Esophagus squamous epithelium (tissue), 5 donors: ENCODE measurements at regions not wholly inside any gene's neighbourhood (a gene's known extent, or its start where the extent isn't known, plus 50 kb on each side); places are given as distances from the start of the nearest gene placed in this dataset.

Source experiments
- DNase-seq: peaks from one replicate; lab custom pipeline; 2025; lab: John Stamatoyannopoulos, UW
- H3K27ac ChIP-seq, 4 donors: fragments of 200-600 bp; sonication (generic); one replicate each; pipeline ENCODE4 v1.5.1; 2016 to 2019; ENCODE audit warnings: mild to moderate bottlenecking in 1 of 4
- H3K27me3 ChIP-seq, 4 donors: fragments of 200-600 bp; sonication (generic); 1 replicate in 3 of 4; 2 replicates in 1 of 4; pipeline versions ENCODE4 v1.5.1 to v1.6.0; 2017 to 2021; ENCODE audit warnings: antibody characterized with exemption in 1 of 4
- H3K36me3 ChIP-seq, 3 donors: fragments of 200-600 bp; sonication (generic); one replicate each; pipeline ENCODE4 v1.5.1; 2016 to 2019
- H3K4me1 ChIP-seq, 3 donors: fragments of 200-600 bp; sonication (generic); one replicate each; pipeline ENCODE4 v1.5.1; 2017 to 2019
- H3K4me3 ChIP-seq, 4 donors: fragments of 200-600 bp; sonication (generic); 1 replicate in 3 of 4; 2 replicates in 1 of 4; pipeline ENCODE4 v1.5.1; 2016 to 2019; ENCODE audit warnings: mild to moderate bottlenecking in 2 of 4, moderate library complexity in 1 of 4
- H3K9me3 ChIP-seq, 3 donors: fragments of 200-600 bp; sonication (generic); one replicate each; pipeline ENCODE4 v1.5.1; 2016 to 2019
- CTCF ChIP-seq, 6 experiments: fragments of 450-650 bp in 4 of 6; fragments of 200-600 bp in 2 of 6; sonication (generic) in 2 of 6; IDR thresholded peaks; one replicate each; pipeline ENCODE4 v1.5.1; 2016 to 2019; ENCODE audit warnings: antibody characterized with exemption in 6 of 6, mild to moderate bottlenecking in 4 of 6, moderate library complexity in 4 of 6
- POLR2A ChIP-seq, 4 donors: fragments of 450-650 bp; IDR thresholded peaks; one replicate each; pipeline ENCODE4 v1.6.1; 2017; ENCODE audit warnings: antibody characterized with exemption in 4 of 4, mild to moderate bottlenecking in 4 of 4, moderate library complexity in 3 of 4
- WGBS, 2 donors: methylation state at CpG; one replicate each; pipeline ENCODE4 v1.1.5; 2018; 5-methylcytosine and 5-hydroxymethylcytosine counted together
- intact Hi-C: fragments of 100-400 bp; cut with DNase I; formaldehyde crosslinking; loops from one replicate; pipeline ENCODE4 v1.15.0; 2022
- small RNA-seq, 4 donors: library from RNA; depleted of rRNA; stranded (forward); fragments of <200 nt; gene quantifications; one replicate each; pipeline ENCODE3, GENCODE V24; 2016
- donor health status: DM: yes; HTN: yes; CAD: no.

GRCh38 chr5:43772458-43772763 lies 169.4 kb downstream of the NNT start:
- Histone ChIP-seq H3K27me3 (no peaks in the 10 kb centered on the region), H3K9me3 (no peaks in the 10 kb centered on the region), H3K27ac (no peak overlapping the region), H3K36me3 (no peaks in the 10 kb centered on the region), H3K4me3 (no peak overlapping the region), H3K4me1 (peaks cover 0 to 13% (median 12%) of the 10 kb centered on the region in 3 donors)
- intact Hi-C loops, result no loop called here
- no peak for TF ChIP-seq CTCF (IDR thresholded peaks at IDR 0.05)
- no peak for TF ChIP-seq POLR2A (IDR thresholded peaks at IDR 0.05)
- DNase-seq, result no peak
- 15 to 27% methylated on average over 1 of the region's 1 CpG for WGBS, 2 donors

- no peak overlapping the region for H3K4me3 ChIP-seq
Measured at GRCh38 chr5:43771611-43772031, 168.6 kb downstream of the NNT start.

GRCh38 chr5:43769571-43770355 lies 166.8 kb downstream of the NNT start:
- no peak for TF ChIP-seq CTCF (IDR thresholded peaks at IDR 0.05)
- no peak for TF ChIP-seq POLR2A (IDR thresholded peaks at IDR 0.05)
- intact Hi-C loops, result no loop called here
- no peaks in the 10 kb centered on the region for H3K36me3 ChIP-seq
- 40 to 54% methylated on average over 7 of the region's 7 CpGs for WGBS, 2 donors
- no peaks in the 10 kb centered on the region for H3K9me3 ChIP-seq
- peaks cover 0 to 13% (median 12%) of the 10 kb centered on the region in 3 donors for H3K4me1 ChIP-seq
- H3K27me3 ChIP-seq, result no peaks in the 10 kb centered on the region
- DNase-seq, result no peak
- no peak overlapping the region for H3K4me3 ChIP-seq
- H3K27ac ChIP-seq, result peak overlapping the region in 2 of 4 donors; percentile 46 to 47

More at GRCh38 chr5:43771611-43772031, 168.6 kb downstream of the NNT start:
- Histone ChIP-seq H3K4me1 (peaks cover 0 to 13% (median 12%) of the 10 kb centered on the region in 3 donors), H3K36me3 (no peaks in the 10 kb centered on the region), H3K27ac (no peak overlapping the region), H3K9me3 (no peaks in the 10 kb centered on the region), H3K27me3 (no peaks in the 10 kb centered on the region)
- no peak for DNase-seq
- 33 to 57% methylated on average over 3 of the region's 3 CpGs for WGBS, 2 donors
- TF ChIP-seq CTCF (IDR thresholded peaks at IDR 0.05), result no peak
- no peak for TF ChIP-seq POLR2A (IDR thresholded peaks at IDR 0.05)
- intact Hi-C loops, result no loop called here

Small RNA genes lying in the stretch of these regions (small RNA-seq; reads per million reads assigned to genes)
- 0 reads per million in 4 donors for gene RNU6-381P
